GM23338 (cell line): ENCODE measurements at regions not wholly inside any gene's neighbourhood (a gene's known extent, or its start where the extent isn't known, plus 50 kb on each side); places are given as distances from the start of the nearest gene placed in this dataset.
A peak's percentile ranks its signal among the peaks of the same experiment; 100 is the strongest.

ENCODE experiments used
- ATAC-seq: fragments of 200-7000 bp; cut with Tn5 transposase; 3 replicates; pipeline ENCODE4 v1.9.1; 2020
- DNase-seq: peaks from one replicate; pipeline ENCODE4 v3.0.0-alpha.2; 2015; ENCODE audit warnings: low spot score
- H2AFZ ChIP-seq: fragments of 200-600 bp; sonication (generic); 2 replicates; pipeline ENCODE4 v1.8.0; 2016; ENCODE audit warnings: antibody characterized with exemption, mild to moderate bottlenecking, moderate library complexity
- H3F3A ChIP-seq: fragments of 200-600 bp; sonication (generic); replicated peaks from 2 replicates; pipeline ENCODE4 v1.8.0; 2017; ENCODE audit warnings: antibody characterized with exemption, mixed run types, low read depth
- H3K27ac ChIP-seq: fragments of 200-600 bp; sonication (generic); 2 replicates; pipeline ENCODE4 v1.6.1; 2016; ENCODE audit warnings: low read depth
- H3K27me3 ChIP-seq: fragments of 200-600 bp; sonication (generic); 2 replicates; pipeline ENCODE4 v1.8.0; 2016; ENCODE audit warnings: mild to moderate bottlenecking, mixed run types, moderate library complexity; ENCODE audit not compliant: insufficient read depth
- H3K36me3 ChIP-seq: fragments of 200-600 bp; sonication (generic); 2 replicates; pipeline ENCODE4 v1.8.0; 2016; ENCODE audit warnings: mild to moderate bottlenecking; ENCODE audit not compliant: insufficient read depth
- H3K4me1 ChIP-seq: fragments of 200-600 bp; sonication (generic); 2 replicates; pipeline ENCODE4 v1.8.0; 2016; ENCODE audit warnings: mild to moderate bottlenecking, moderate library complexity; ENCODE audit not compliant: insufficient read depth
- H3K4me2 ChIP-seq: fragments of 200-600 bp; sonication (generic); 2 replicates; pipeline ENCODE4 v1.7.1; 2017; ENCODE audit warnings: mixed run types
- H3K4me3 ChIP-seq: fragments of 200-600 bp; sonication (generic); 2 replicates; pipeline ENCODE4 v1.6.1; 2016; ENCODE audit warnings: mixed run types
- H3K79me2 ChIP-seq: fragments of 200-600 bp; sonication (generic); replicated peaks from 2 replicates; pipeline ENCODE4 v1.8.0; 2017; ENCODE audit warnings: mild to moderate bottlenecking; ENCODE audit not compliant: insufficient read depth
- H3K9me2 ChIP-seq: fragments of 200-600 bp; sonication (generic); 2 replicates; pipeline ENCODE4 v1.8.0; 2017; ENCODE audit not compliant: insufficient read depth
- H4K20me1 ChIP-seq: fragments of 200-600 bp; sonication (generic); replicated peaks from 2 replicates; pipeline ENCODE4 v1.8.0; 2017; ENCODE audit warnings: mild to moderate bottlenecking; ENCODE audit not compliant: insufficient read depth
- H3K27ac Mint-ChIP-seq: 2 replicates; pipeline ENCODE4 v1.8.0; 2020; ENCODE audit warnings: inconsistent platforms, mild to moderate bottlenecking, moderate library complexity, mixed read lengths
- H3K27me3 Mint-ChIP-seq: 3 replicates; pipeline ENCODE4 v1.8.0; 2022; ENCODE audit warnings: low read depth, mild to moderate bottlenecking, moderate library complexity, mixed read lengths, inconsistent platforms; ENCODE audit not compliant: insufficient read depth, poor library complexity
- H3K36me3 Mint-ChIP-seq: 3 replicates; pipeline ENCODE4 v1.8.0; 2021; ENCODE audit warnings: low read depth, mild to moderate bottlenecking, inconsistent platforms, moderate library complexity, mixed read lengths
- H3K4me1 Mint-ChIP-seq: 3 replicates; pipeline ENCODE4 v1.8.0; 2020; ENCODE audit warnings: mild to moderate bottlenecking, inconsistent platforms, mixed read lengths
- H3K4me3 Mint-ChIP-seq: 3 replicates; pipeline ENCODE4 v1.8.0; 2021; ENCODE audit warnings: moderate library complexity, mild to moderate bottlenecking, inconsistent platforms, mixed read lengths
- H3K9me3 Mint-ChIP-seq: 3 replicates; pipeline ENCODE4 v1.8.0; 2020; ENCODE audit warnings: moderate library complexity, mild to moderate bottlenecking, inconsistent platforms, mixed read lengths
- CREB1 ChIP-seq: fragments of 250-450 bp; sonication (Bioruptor Pico); IDR thresholded peaks from 2 replicates; pipeline ENCODE4 v1.5.0; 2020; ENCODE audit warnings: low read depth, mild to moderate bottlenecking, moderate library complexity
- EZH2 ChIP-seq: fragments of 200-600 bp; sonication (generic); IDR thresholded peaks from one replicate; pipeline ENCODE4 v1.8.0; 2017; ENCODE audit warnings: antibody characterized with exemption, mild to moderate bottlenecking, low read depth; ENCODE audit not compliant: unreplicated experiment
- JUNB ChIP-seq: IDR thresholded peaks from one replicate; pipeline ENCODE4 v1.6.1; 2016; ENCODE audit warnings: antibody characterized with exemption; ENCODE audit not compliant: unreplicated experiment
- POLR2AphosphoS5 ChIP-seq: IDR thresholded peaks from 2 replicates; pipeline ENCODE4 v1.6.1; 2016; ENCODE audit warnings: antibody characterized with exemption, low read depth
- ZNF114 ChIP-seq: fragments of 250-450 bp; sonication (Bioruptor Pico); IDR thresholded peaks from 2 replicates; pipeline ENCODE4 v1.5.0; 2020; ENCODE audit warnings: mild to moderate bottlenecking, moderate library complexity
- TF ChIP-seq, protein P1 (sequence below): IDR thresholded peaks from one replicate; pipeline ENCODE4 v1.6.1; 2018; ENCODE audit warnings: antibody characterized with exemption; ENCODE audit not compliant: unreplicated experiment
- TF ChIP-seq, protein P2 (sequence below): IDR thresholded peaks from 2 replicates; pipeline ENCODE4 v1.6.1; 2016; ENCODE audit warnings: antibody characterized with exemption
- TF ChIP-seq, protein P3 (sequence below), 2 experiments: fragments of 200-600 bp in 1 of 2; sonication (generic) in 1 of 2; conservative IDR thresholded peaks; 2 replicates each; pipeline versions ENCODE4 v1.5.1 to v1.6.1; 2016 to 2017; ENCODE audit warnings: antibody characterized with exemption in 2 of 2, low read depth in 2 of 2, mild to moderate bottlenecking in 2 of 2, moderate library complexity in 1 of 2
- TF ChIP-seq, protein P4 (sequence below): fragments of 250-450 bp; sonication (Bioruptor Pico); IDR thresholded peaks from 2 replicates; pipeline ENCODE4 v1.5.0; 2020; ENCODE audit warnings: mild to moderate bottlenecking, moderate library complexity

DNA sequence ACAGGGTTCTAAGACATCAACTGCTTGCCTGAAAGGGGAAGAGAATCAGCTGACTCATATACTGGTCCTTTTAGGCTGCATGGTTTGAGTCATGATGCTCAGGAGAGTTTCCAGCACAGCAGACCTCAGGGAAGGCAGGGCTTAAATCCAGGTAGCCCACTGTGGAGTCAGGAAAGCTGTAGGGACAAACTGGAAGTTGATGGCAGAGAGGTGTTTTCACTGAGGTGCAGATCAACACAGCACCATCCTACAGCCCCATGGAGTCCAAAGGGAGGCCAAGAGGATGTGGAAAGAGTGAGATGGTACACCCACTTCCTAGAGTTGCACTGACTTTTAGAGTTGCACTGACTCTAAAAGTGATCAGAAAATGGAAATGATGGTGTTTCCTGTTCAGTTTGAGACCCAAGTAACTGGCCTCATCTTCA, 252.4 kb upstream of the DUSP10 start (continued):
- TF ChIP-seq POLR2AphosphoS5 (no peak), CREB1 (CRISPR knock-in tag) (no peak), ZNF114 (no peak), EZH2 (no peak), JUNB (no peak)
- TF ChIP-seq, protein P1, sequence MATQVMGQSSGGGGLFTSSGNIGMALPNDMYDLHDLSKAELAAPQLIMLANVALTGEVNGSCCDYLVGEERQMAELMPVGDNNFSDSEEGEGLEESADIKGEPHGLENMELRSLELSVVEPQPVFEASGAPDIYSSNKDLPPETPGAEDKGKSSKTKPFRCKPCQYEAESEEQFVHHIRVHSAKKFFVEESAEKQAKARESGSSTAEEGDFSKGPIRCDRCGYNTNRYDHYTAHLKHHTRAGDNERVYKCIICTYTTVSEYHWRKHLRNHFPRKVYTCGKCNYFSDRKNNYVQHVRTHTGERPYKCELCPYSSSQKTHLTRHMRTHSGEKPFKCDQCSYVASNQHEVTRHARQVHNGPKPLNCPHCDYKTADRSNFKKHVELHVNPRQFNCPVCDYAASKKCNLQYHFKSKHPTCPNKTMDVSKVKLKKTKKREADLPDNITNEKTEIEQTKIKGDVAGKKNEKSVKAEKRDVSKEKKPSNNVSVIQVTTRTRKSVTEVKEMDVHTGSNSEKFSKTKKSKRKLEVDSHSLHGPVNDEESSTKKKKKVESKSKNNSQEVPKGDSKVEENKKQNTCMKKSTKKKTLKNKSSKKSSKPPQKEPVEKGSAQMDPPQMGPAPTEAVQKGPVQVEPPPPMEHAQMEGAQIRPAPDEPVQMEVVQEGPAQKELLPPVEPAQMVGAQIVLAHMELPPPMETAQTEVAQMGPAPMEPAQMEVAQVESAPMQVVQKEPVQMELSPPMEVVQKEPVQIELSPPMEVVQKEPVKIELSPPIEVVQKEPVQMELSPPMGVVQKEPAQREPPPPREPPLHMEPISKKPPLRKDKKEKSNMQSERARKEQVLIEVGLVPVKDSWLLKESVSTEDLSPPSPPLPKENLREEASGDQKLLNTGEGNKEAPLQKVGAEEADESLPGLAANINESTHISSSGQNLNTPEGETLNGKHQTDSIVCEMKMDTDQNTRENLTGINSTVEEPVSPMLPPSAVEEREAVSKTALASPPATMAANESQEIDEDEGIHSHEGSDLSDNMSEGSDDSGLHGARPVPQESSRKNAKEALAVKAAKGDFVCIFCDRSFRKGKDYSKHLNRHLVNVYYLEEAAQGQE: no peak
- TF ChIP-seq, protein P2, sequence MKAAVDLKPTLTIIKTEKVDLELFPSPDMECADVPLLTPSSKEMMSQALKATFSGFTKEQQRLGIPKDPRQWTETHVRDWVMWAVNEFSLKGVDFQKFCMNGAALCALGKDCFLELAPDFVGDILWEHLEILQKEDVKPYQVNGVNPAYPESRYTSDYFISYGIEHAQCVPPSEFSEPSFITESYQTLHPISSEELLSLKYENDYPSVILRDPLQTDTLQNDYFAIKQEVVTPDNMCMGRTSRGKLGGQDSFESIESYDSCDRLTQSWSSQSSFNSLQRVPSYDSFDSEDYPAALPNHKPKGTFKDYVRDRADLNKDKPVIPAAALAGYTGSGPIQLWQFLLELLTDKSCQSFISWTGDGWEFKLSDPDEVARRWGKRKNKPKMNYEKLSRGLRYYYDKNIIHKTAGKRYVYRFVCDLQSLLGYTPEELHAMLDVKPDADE: no peak
- TF ChIP-seq, protein P3, sequence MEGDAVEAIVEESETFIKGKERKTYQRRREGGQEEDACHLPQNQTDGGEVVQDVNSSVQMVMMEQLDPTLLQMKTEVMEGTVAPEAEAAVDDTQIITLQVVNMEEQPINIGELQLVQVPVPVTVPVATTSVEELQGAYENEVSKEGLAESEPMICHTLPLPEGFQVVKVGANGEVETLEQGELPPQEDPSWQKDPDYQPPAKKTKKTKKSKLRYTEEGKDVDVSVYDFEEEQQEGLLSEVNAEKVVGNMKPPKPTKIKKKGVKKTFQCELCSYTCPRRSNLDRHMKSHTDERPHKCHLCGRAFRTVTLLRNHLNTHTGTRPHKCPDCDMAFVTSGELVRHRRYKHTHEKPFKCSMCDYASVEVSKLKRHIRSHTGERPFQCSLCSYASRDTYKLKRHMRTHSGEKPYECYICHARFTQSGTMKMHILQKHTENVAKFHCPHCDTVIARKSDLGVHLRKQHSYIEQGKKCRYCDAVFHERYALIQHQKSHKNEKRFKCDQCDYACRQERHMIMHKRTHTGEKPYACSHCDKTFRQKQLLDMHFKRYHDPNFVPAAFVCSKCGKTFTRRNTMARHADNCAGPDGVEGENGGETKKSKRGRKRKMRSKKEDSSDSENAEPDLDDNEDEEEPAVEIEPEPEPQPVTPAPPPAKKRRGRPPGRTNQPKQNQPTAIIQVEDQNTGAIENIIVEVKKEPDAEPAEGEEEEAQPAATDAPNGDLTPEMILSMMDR (conservative IDR thresholded peaks at IDR 0.05; ENCODE audit: low read depth in 2 of 2): no peak

DNA sequence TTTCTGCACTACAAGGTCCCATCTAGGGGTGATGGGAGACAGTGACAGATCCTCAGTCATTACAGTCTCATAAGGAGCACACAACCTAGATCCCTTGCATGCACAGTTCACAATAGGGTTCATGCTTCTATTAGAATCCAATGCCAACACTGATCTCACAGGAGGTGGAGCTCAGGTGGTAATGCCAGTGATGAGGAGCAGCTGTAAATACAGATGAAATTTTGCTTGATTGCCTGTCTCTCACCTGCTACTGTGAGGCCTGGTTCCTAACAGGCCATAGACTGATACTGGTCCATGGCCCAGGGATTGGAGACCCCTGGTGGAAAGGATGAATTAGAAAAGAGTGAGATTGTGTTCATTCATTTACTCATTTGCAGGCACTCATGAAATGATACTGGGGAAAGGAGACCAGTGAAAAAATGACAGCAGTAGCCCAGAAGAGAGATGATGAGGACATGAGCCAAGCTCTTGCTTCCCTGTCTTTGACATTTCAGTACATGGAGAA, 251.6 kb upstream of the DUSP10 start:
- ATAC-seq: no peak
- no peaks in the 10 kb centered on the region for H3F3A ChIP-seq
- no peak overlapping the region for H3K27ac Mint-ChIP-seq
- no peak overlapping the region for H3K4me2 ChIP-seq
- H3K79me2 ChIP-seq: no peaks in the 10 kb centered on the region
- TF ChIP-seq POLR2AphosphoS5 (no peak), EZH2 (no peak)
- TF ChIP-seq, protein P4, sequence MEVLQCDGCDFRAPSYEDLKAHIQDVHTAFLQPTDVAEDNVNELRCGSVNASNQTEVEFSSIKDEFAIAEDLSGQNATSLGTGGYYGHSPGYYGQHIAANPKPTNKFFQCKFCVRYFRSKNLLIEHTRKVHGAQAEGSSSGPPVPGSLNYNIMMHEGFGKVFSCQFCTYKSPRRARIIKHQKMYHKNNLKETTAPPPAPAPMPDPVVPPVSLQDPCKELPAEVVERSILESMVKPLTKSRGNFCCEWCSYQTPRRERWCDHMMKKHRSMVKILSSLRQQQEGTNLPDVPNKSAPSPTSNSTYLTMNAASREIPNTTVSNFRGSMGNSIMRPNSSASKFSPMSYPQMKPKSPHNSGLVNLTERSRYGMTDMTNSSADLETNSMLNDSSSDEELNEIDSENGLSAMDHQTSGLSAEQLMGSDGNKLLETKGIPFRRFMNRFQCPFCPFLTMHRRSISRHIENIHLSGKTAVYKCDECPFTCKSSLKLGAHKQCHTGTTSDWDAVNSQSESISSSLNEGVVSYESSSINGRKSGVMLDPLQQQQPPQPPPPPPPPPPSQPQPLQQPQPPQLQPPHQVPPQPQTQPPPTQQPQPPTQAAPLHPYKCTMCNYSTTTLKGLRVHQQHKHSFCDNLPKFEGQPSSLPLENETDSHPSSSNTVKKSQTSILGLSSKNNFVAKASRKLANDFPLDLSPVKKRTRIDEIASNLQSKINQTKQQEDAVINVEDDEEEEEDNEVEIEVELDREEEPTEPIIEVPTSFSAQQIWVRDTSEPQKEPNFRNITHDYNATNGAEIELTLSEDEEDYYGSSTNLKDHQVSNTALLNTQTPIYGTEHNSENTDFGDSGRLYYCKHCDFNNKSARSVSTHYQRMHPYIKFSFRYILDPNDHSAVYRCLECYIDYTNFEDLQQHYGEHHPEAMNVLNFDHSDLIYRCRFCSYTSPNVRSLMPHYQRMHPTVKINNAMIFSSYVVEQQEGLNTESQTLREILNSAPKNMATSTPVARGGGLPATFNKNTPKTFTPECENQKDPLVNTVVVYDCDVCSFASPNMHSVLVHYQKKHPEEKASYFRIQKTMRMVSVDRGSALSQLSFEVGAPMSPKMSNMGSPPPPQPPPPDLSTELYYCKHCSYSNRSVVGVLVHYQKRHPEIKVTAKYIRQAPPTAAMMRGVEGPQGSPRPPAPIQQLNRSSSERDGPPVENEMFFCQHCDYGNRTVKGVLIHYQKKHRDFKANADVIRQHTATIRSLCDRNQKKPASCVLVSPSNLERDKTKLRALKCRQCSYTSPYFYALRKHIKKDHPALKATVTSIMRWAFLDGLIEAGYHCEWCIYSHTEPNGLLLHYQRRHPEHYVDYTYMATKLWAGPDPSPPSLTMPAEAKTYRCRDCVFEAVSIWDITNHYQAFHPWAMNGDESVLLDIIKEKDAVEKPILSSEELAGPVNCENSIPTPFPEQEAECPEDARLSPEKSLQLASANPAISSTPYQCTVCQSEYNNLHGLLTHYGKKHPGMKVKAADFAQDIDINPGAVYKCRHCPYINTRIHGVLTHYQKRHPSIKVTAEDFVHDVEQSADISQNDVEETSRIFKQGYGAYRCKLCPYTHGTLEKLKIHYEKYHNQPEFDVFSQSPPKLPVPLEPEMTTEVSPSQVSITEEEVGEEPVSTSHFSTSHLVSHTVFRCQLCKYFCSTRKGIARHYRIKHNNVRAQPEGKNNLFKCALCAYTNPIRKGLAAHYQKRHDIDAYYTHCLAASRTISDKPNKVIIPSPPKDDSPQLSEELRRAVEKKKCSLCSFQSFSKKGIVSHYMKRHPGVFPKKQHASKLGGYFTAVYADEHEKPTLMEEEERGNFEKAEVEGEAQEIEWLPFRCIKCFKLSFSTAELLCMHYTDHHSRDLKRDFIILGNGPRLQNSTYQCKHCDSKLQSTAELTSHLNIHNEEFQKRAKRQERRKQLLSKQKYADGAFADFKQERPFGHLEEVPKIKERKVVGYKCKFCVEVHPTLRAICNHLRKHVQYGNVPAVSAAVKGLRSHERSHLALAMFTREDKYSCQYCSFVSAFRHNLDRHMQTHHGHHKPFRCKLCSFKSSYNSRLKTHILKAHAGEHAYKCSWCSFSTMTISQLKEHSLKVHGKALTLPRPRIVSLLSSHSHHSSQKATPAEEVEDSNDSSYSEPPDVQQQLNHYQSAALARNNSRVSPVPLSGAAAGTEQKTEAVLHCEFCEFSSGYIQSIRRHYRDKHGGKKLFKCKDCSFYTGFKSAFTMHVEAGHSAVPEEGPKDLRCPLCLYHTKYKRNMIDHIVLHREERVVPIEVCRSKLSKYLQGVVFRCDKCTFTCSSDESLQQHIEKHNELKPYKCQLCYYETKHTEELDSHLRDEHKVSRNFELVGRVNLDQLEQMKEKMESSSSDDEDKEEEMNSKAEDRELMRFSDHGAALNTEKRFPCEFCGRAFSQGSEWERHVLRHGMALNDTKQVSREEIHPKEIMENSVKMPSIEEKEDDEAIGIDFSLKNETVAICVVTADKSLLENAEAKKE: no peak
- TF ChIP-seq, protein P3 (conservative IDR thresholded peaks at IDR 0.05; ENCODE audit: low read depth in 2 of 2): peak; percentile 33 to 63; a peak in 3 of 4 replicates
- H3K27ac ChIP-seq: no peak overlapping the region
- no peak overlapping the region for H2AFZ ChIP-seq
- H4K20me1 ChIP-seq: no peaks in the 10 kb centered on the region
- no peaks in the 10 kb centered on the region for H3K27me3 Mint-ChIP-seq
- no peak overlapping the region for H3K4me3 Mint-ChIP-seq
- no peaks in the 10 kb centered on the region for H3K4me1 ChIP-seq
- no peak overlapping the region for H3K4me3 ChIP-seq
- H3K36me3 Mint-ChIP-seq: no peaks in the 10 kb centered on the region
- 0 out of 2 replicates have a peak, but pooled peaks cover 4% of the 10 kb centered on the region for H3K9me2 ChIP-seq
- H3K9me3 Mint-ChIP-seq: no peaks in the 10 kb centered on the region; the same call in 2 of the 3 replicates
- peaks cover 7% of the 10 kb centered on the region for H3K4me1 Mint-ChIP-seq
- peak; percentile 13 for DNase-seq
- H3K27me3 ChIP-seq: no peaks in the 10 kb centered on the region
- H3K36me3 ChIP-seq: no peaks in the 10 kb centered on the region
